ENCODE measurements at regions not wholly inside any gene's neighbourhood (a gene's known extent, or its start where the extent isn't known, plus 50 kb on each side); places are given as distances from the start of the nearest gene placed in this dataset.

DNA sequence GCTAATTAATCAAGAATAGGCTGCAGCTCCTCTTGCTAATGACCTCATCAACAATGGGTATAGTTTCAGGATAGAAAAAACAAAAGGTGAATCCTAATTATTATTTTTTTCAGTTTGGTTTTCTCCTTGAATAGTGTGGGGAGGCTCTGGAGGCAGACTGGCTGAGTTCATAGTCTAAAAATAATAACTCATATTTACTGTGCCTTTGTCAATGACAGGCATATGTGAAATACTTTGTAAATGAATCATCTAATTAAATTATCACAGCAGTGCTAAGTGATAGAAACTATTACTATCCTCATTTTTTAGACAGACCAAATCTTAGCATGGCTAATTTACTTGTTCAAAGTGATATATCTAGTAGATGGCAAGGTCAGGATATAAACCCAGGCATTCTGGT, 1261.0 kb upstream of the SLC10A2 start:
- no peak for DNase-seq (ENCODE audit: low read depth)
- TF ChIP-seq MAX (IDR thresholded peaks at IDR 0.05; ENCODE audit: low read depth, low read length) (no peak), MYC (IDR thresholded peaks at IDR 0.05; ENCODE audit: low read depth, low read length) (no peak), POLR2A (IDR thresholded peaks at IDR 0.05; ENCODE audit: extremely low read depth, insufficient read length) (no peak), CTCF (IDR thresholded peaks at IDR 0.05; ENCODE audit: low read depth, low read length) (no peak)
- no peak overlapping the region for H3K4me3 ChIP-seq (ENCODE audit: low read depth, low read length)

DNA sequence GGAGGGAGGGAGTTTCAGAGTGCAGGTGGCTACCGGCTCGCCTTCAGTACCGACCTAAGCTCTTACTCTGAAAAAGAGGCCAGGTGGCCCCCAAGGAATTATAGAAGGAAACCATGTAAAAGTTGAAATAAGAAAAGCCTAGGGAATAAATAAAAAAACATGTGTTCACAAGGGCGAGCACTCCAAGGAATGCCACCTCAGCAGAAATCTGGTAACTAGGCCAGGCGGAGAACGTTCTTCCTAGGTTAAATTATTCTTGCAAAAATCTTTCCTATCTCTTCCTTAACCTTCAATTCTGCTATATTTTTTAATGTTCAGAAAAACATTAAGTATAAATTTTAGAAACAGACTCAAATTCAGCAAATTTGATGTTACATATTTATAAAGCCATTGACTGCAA, 1260.3 kb upstream of the SLC10A2 start:
- no peak for DNase-seq (ENCODE audit: low read depth)
- TF ChIP-seq POLR2A (IDR thresholded peaks at IDR 0.05; ENCODE audit: extremely low read depth, insufficient read length) (no peak), MAX (IDR thresholded peaks at IDR 0.05; ENCODE audit: low read depth, low read length) (no peak)
- no peak overlapping the region for H3K4me3 ChIP-seq (ENCODE audit: low read depth, low read length)

GRCh38 chr13:104321756-104322155, 1255.5 kb upstream of the SLC10A2 start:
- no peak overlapping the region for H3K4me3 ChIP-seq (ENCODE audit: low read depth, low read length)
- DNase-seq (ENCODE audit: low read depth), result no peak
- no peak for TF ChIP-seq CTCF (IDR thresholded peaks at IDR 0.05; ENCODE audit: low read depth, low read length)
- no peak for TF ChIP-seq POLR2A (IDR thresholded peaks at IDR 0.05; ENCODE audit: extremely low read depth, insufficient read length)
- no peak for TF ChIP-seq MAX (IDR thresholded peaks at IDR 0.05; ENCODE audit: low read depth, low read length)
- TF ChIP-seq MYC (IDR thresholded peaks at IDR 0.05; ENCODE audit: low read depth, low read length), result no peak

DNA sequence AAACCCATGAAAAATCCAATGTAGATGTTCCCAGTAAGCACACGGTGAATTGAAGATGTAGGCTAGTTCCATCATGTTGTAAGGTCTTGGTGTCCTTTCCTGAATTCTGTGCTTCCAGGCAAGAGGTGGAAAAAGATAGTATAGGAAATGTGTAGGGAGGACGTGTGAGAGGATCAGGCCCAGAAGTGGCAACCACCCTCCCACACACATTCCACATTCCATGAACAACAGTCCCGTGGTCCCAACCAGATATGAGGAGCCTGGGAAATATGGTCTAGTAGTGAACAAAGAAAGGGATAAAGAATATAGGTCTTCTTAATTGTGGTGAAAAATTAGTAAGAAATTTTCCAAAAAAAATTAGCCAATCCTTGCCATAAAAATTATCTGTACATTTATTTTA, 1254.2 kb upstream of the SLC10A2 start:
- H3K4me3 ChIP-seq (ENCODE audit: low read depth, low read length), result no peak overlapping the region
- DNase-seq (ENCODE audit: low read depth), result no peak
- TF ChIP-seq POLR2A (IDR thresholded peaks at IDR 0.05; ENCODE audit: extremely low read depth, insufficient read length) (no peak), CTCF (IDR thresholded peaks at IDR 0.05; ENCODE audit: low read depth, low read length) (no peak), MYC (IDR thresholded peaks at IDR 0.05; ENCODE audit: low read depth, low read length) (no peak), MAX (IDR thresholded peaks at IDR 0.05; ENCODE audit: low read depth, low read length) (no peak)

DNA sequence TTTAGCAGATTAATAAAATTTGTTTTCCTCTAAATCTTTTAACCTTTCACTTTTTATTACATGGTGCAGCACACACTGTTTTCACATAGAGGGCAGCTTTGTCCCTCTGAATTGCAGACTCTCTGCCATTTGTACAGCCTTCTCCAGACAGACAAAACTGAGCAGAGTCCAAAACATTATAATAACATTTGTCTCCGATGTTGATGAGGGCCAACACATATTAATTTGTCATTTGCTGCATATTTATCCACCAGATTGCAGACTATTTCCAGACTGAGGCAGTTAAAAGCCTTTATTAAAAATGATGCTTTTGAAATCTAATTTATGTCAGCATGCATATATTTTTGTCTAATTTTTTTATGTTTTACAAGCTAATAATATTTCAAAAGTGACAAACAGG, 1251.9 kb upstream of the SLC10A2 start:
- H3K4me3 ChIP-seq (ENCODE audit: low read depth, low read length), result no peak overlapping the region
- peak; percentile 16 for DNase-seq (ENCODE audit: low read depth)
- TF ChIP-seq CTCF (IDR thresholded peaks at IDR 0.05; ENCODE audit: low read depth, low read length), result no peak
- no peak for TF ChIP-seq POLR2A (IDR thresholded peaks at IDR 0.05; ENCODE audit: extremely low read depth, insufficient read length)
- TF ChIP-seq MYC (IDR thresholded peaks at IDR 0.05; ENCODE audit: low read depth, low read length), result no peak
- no peak for TF ChIP-seq MAX (IDR thresholded peaks at IDR 0.05; ENCODE audit: low read depth, low read length)

GRCh38 chr13:104315606-104316005, 1249.4 kb upstream of the SLC10A2 start:
- TF ChIP-seq POLR2A (IDR thresholded peaks at IDR 0.05; ENCODE audit: extremely low read depth, insufficient read length) (no peak), CTCF (IDR thresholded peaks at IDR 0.05; ENCODE audit: low read depth, low read length) (no peak), MAX (IDR thresholded peaks at IDR 0.05; ENCODE audit: low read depth, low read length) (no peak), MYC (IDR thresholded peaks at IDR 0.05; ENCODE audit: low read depth, low read length) (no peak)
- H3K4me3 ChIP-seq (ENCODE audit: low read depth, low read length), result no peak overlapping the region
- DNase-seq (ENCODE audit: low read depth), result no peak

Measured in NB4 (cell line).